ENCODE measurements at regions not wholly inside any gene's neighbourhood (a gene's known extent, or its start where the extent isn't known, plus 50 kb on each side); places are given as distances from the start of the nearest gene placed in this dataset.

GRCh38 chr4:127501103-127501502, 131.7 kb upstream of the INTU start (continued):
- no peak for TF ChIP-seq ZNF671 (CRISPR knock-in tag; IDR thresholded peaks at IDR 0.05)
- no peak for TF ChIP-seq ZNF416 (CRISPR knock-in tag; IDR thresholded peaks at IDR 0.05)
- TF ChIP-seq MYBL2 (CRISPR knock-in tag; IDR thresholded peaks at IDR 0.05), result no peak

- H3K27ac Mint-ChIP-seq, result 0 out of 2 replicates have a peak overlapping the region, but pooled peaks have one; percentile 52
These were observed 129.6 kb upstream of the INTU start for GRCh38 chr4:127503111-127503510.

GRCh38 chr4:127505203-127505602, 127.6 kb upstream of the INTU start:
- peaks cover 37% of the 10 kb centered on the region for H3K4me1 Mint-ChIP-seq
- ChIA-PET POLR2A (no interaction called here), CTCF (no interaction called here)
- no peak for DNase-seq (ENCODE audit: low spot score)
- H3K27ac Mint-ChIP-seq, result peak overlapping the region; percentile 24; the same call in 1 of the 2 replicates
- no peak for TF ChIP-seq HMGXB4 (CRISPR knock-in tag; IDR thresholded peaks at IDR 0.05)
- no peak for TF ChIP-seq SMAD3 (CRISPR knock-in tag; IDR thresholded peaks at IDR 0.05; ENCODE audit: borderline replicate concordance)
- no peak for TF ChIP-seq CDX4 (CRISPR knock-in tag; IDR thresholded peaks at IDR 0.05; ENCODE audit: borderline replicate concordance)
- no peak for TF ChIP-seq HMGA2 (CRISPR knock-in tag; IDR thresholded peaks at IDR 0.05)
- TF ChIP-seq NFATC4 (CRISPR knock-in tag; IDR thresholded peaks at IDR 0.05), result no peak
- TF ChIP-seq GTF2I (CRISPR knock-in tag; conservative IDR thresholded peaks at IDR 0.05), result no peak
- no peak for TF ChIP-seq ZNF232 (CRISPR knock-in tag; IDR thresholded peaks at IDR 0.05)
- TF ChIP-seq GABPB1 (CRISPR knock-in tag; IDR thresholded peaks at IDR 0.05), result no peak
- no peak for TF ChIP-seq SMAD4 (CRISPR knock-in tag; IDR thresholded peaks at IDR 0.05)
- TF ChIP-seq ZNF263 (CRISPR knock-in tag; IDR thresholded peaks at IDR 0.05; ENCODE audit: low read depth), result no peak
- TF ChIP-seq TCF7 (CRISPR knock-in tag; IDR thresholded peaks at IDR 0.05; ENCODE audit: low read depth), result no peak
- no peak for TF ChIP-seq GRHL2 (CRISPR knock-in tag; IDR thresholded peaks at IDR 0.05; ENCODE audit: insufficient replicate concordance, severe bottlenecking)
- H3K4me3 Mint-ChIP-seq, result no peak overlapping the region
- ATAC-seq, result no peak
- no peaks in the 10 kb centered on the region for H3K36me3 Mint-ChIP-seq
- no peaks in the 10 kb centered on the region for H3K27me3 Mint-ChIP-seq (ENCODE audit: low read depth)
- H3K9me3 Mint-ChIP-seq, result peaks cover 12% of the 10 kb centered on the region

More at GRCh38 chr4:127503111-127503510, 129.6 kb upstream of the INTU start:
- Mint-ChIP-seq H3K36me3 (no peaks in the 10 kb centered on the region), H3K4me3 (no peak overlapping the region), H3K4me1 (peaks cover 26% of the 10 kb centered on the region), H3K9me3 (peaks cover 11% of the 10 kb centered on the region), H3K27me3 (ENCODE audit: low read depth) (no peaks in the 10 kb centered on the region)
- TF ChIP-seq ESRRA (CRISPR knock-in tag; IDR thresholded peaks at IDR 0.05; ENCODE audit: borderline replicate concordance), result no peak
- no peak for TF ChIP-seq ZBTB21 (CRISPR knock-in tag; IDR thresholded peaks at IDR 0.05; ENCODE audit: borderline replicate concordance)
- TF ChIP-seq MXD4 (CRISPR knock-in tag; IDR thresholded peaks at IDR 0.05; ENCODE audit: borderline replicate concordance), result no peak
- no peak for TF ChIP-seq ZSCAN18 (CRISPR knock-in tag; IDR thresholded peaks at IDR 0.05)
- no peak for TF ChIP-seq EMX1 (CRISPR knock-in tag; IDR thresholded peaks at IDR 0.05)
- TF ChIP-seq FOXK1 (CRISPR knock-in tag; IDR thresholded peaks at IDR 0.05), result no peak
- TF ChIP-seq GRHL2 (CRISPR knock-in tag; IDR thresholded peaks at IDR 0.05; ENCODE audit: insufficient replicate concordance, severe bottlenecking), result no peak
- TF ChIP-seq RELA (CRISPR knock-in tag; IDR thresholded peaks at IDR 0.05; ENCODE audit: borderline replicate concordance), result no peak
- no peak for TF ChIP-seq E2F5 (CRISPR knock-in tag; IDR thresholded peaks at IDR 0.05)
- DNase-seq (ENCODE audit: low spot score) (no peak), ATAC-seq (peak; percentile 97)
- ChIA-PET POLR2A (no interaction called here), CTCF (no interaction called here)
